Panc1 (cell line): ENCODE measurements at regions not wholly inside any gene's neighbourhood (a gene's known extent, or its start where the extent isn't known, plus 50 kb on each side); places are given as distances from the start of the nearest gene placed in this dataset.

Experiments
- CTCF ChIP-seq: fragments of 450-650 bp; IDR thresholded peaks from 2 replicates; pipeline ENCODE4 v1.5.1; 2017; ENCODE audit warnings: mild to moderate bottlenecking
- POLR2AphosphoS5 ChIP-seq: IDR thresholded peaks from 2 replicates; pipeline ENCODE4 v1.6.1; 2012; ENCODE audit warnings: mild to moderate bottlenecking, low read depth, low read length, moderate library complexity
- SIN3A ChIP-seq: IDR thresholded peaks from 2 replicates; pipeline ENCODE4 v1.6.1; 2012; ENCODE audit warnings: low read depth, mild to moderate bottlenecking, low read length, moderate library complexity, borderline replicate concordance; ENCODE audit not compliant: insufficient read depth
- TCF7L2 ChIP-seq: IDR thresholded peaks from 2 replicates; pipeline ENCODE4 v1.6.1; 2011; ENCODE audit warnings: mild to moderate bottlenecking, low read depth, low read length, inconsistent platforms

GRCh38 chr6:90905351-90905750 is 318.5 kb upstream of the MAP3K7 start:
- TF ChIP-seq CTCF (no peak), POLR2AphosphoS5 (no peak), SIN3A (no peak), TCF7L2 (no peak)
